Activated CD8-positive, alpha-beta T cell treated with anti-CD3 and anti-CD28 coated beads for 36 hours (primary cell): ENCODE measurements at regions not wholly inside any gene's neighbourhood (a gene's known extent, or its start where the extent isn't known, plus 50 kb on each side); places are given as distances from the start of the nearest gene placed in this dataset.

ENCODE experiments used
- ATAC-seq: fragments of 200-7000 bp; cut with Tn5 transposase; one replicate; pipeline ENCODE4 v1.10.0; 2021; ENCODE audit warnings: mild to moderate bottlenecking, moderate library complexity
- CTCF ChIA-PET: fragments of 350-600 bp; sonication (Branson Sonifier 250); formaldehyde crosslinking; loops from one replicate; lab custom pipeline; 2021; ENCODE audit warnings: antibody characterized with exemption; lab: Charles Lee
- POLR2A ChIA-PET: fragments of 350-600 bp; sonication (Branson Sonifier 250); formaldehyde crosslinking; loops from one replicate; lab custom pipeline; 2021; ENCODE audit warnings: antibody characterized with exemption; lab: Charles Lee
- DNase-seq: peaks from one replicate; pipeline ENCODE4 v3.0.0-alpha.2; 2020
- H3K27ac Mint-ChIP-seq: one replicate; pipeline ENCODE4 v1.8.0; 2021; ENCODE audit warnings: mild to moderate bottlenecking, mixed read lengths
- H3K27me3 Mint-ChIP-seq: one replicate; pipeline ENCODE4 v1.8.0; 2021; ENCODE audit warnings: mixed read lengths
- H3K36me3 Mint-ChIP-seq: one replicate; pipeline ENCODE4 v1.8.0; 2021; ENCODE audit warnings: low read depth, mixed read lengths
- H3K4me1 Mint-ChIP-seq: one replicate; pipeline ENCODE4 v1.8.0; 2021; ENCODE audit warnings: low read depth, mixed read lengths
- H3K4me3 Mint-ChIP-seq: one replicate; pipeline ENCODE4 v1.8.0; 2021; ENCODE audit warnings: mild to moderate bottlenecking, moderate library complexity, mixed read lengths
- H3K9me3 Mint-ChIP-seq: one replicate; pipeline ENCODE4 v1.8.0; 2021; ENCODE audit warnings: mixed read lengths
- CTCF ChIP-seq: fragments of 200-600 bp; IDR thresholded peaks from one replicate; pipeline ENCODE4 v1.8.0; 2022; ENCODE audit warnings: antibody characterized with exemption, mild to moderate bottlenecking
- intact Hi-C: fragments of 100-400 bp; cut with micrococcal nuclease; formaldehyde crosslinking; loops from one replicate; pipeline ENCODE4 v1.10.0; 2022

- Mint-ChIP-seq H3K4me1 (no peaks in the 10 kb centered on the region), H3K9me3 (no peaks in the 10 kb centered on the region), H3K27ac (no peak overlapping the region), H3K4me3 (no peak overlapping the region), H3K36me3 (no peaks in the 10 kb centered on the region), H3K27me3 (no peaks in the 10 kb centered on the region)
- ChIA-PET POLR2A (no interaction called here), CTCF (interaction anchor here (2.1 kb wide), 1 partner anchor 9 kb away, joined by 9 read pairs; no protein-coding TSS in a partner anchor)
- intact Hi-C loops, result no loop called here
- no peak for TF ChIP-seq CTCF
- no peak for DNase-seq
- ATAC-seq, result no peak
Measured at GRCh38 chr11:116233561-116233960, 539.2 kb downstream of the BUD13 start.

- DNase-seq (no peak), ATAC-seq (no peak)
- Mint-ChIP-seq H3K36me3 (no peaks in the 10 kb centered on the region), H3K9me3 (no peaks in the 10 kb centered on the region), H3K27ac (no peak overlapping the region), H3K27me3 (peaks cover 2% of the 10 kb centered on the region), H3K4me3 (no peak overlapping the region), H3K4me1 (no peaks in the 10 kb centered on the region)
- CTCF ChIA-PET, result interaction anchor here (2.1 kb wide), 1 partner anchor 8 kb away, joined by 9 read pairs; no protein-coding TSS in a partner anchor
- TF ChIP-seq CTCF, result no peak
- intact Hi-C loops, result no loop called here
- POLR2A ChIA-PET, result no interaction called here
Measured at GRCh38 chr11:116232364-116232828, 540.4 kb downstream of the BUD13 start.

GRCh38 chr11:116231543-116231942, 541.2 kb downstream of the BUD13 start:
- no peak for TF ChIP-seq CTCF
- Mint-ChIP-seq H3K36me3 (no peaks in the 10 kb centered on the region), H3K27ac (no peak overlapping the region), H3K9me3 (no peaks in the 10 kb centered on the region), H3K4me1 (no peaks in the 10 kb centered on the region), H3K4me3 (no peak overlapping the region), H3K27me3 (peaks cover 2% of the 10 kb centered on the region)
- ChIA-PET CTCF (no interaction called here), POLR2A (no interaction called here)
- intact Hi-C loops, result no loop called here
- no peak for DNase-seq
- no peak for ATAC-seq

GRCh38 chr11:116230438-116230837, 542.3 kb downstream of the BUD13 start:
- CTCF ChIA-PET, result no interaction called here
- no peak for TF ChIP-seq CTCF
- DNase-seq, result no peak
- Mint-ChIP-seq H3K4me1 (no peaks in the 10 kb centered on the region), H3K9me3 (no peaks in the 10 kb centered on the region), H3K27ac (no peak overlapping the region), H3K36me3 (no peaks in the 10 kb centered on the region), H3K4me3 (no peak overlapping the region), H3K27me3 (peaks cover 2% of the 10 kb centered on the region)
- POLR2A ChIA-PET, result no interaction called here
- intact Hi-C loops, result no loop called here
- no peak for ATAC-seq

GRCh38 chr11:116229236-116229970, 543.4 kb downstream of the BUD13 start:
- H3K4me1 Mint-ChIP-seq, result no peaks in the 10 kb centered on the region
- intact Hi-C loops, result no loop called here
- H3K27ac Mint-ChIP-seq, result no peak overlapping the region
- ChIA-PET CTCF (no interaction called here), POLR2A (no interaction called here)
- DNase-seq (no peak), ATAC-seq (no peak)
- H3K36me3 Mint-ChIP-seq, result no peaks in the 10 kb centered on the region
- TF ChIP-seq CTCF, result no peak
- peaks cover 2% of the 10 kb centered on the region for H3K27me3 Mint-ChIP-seq
- no peak overlapping the region for H3K4me3 Mint-ChIP-seq
- H3K9me3 Mint-ChIP-seq, result no peaks in the 10 kb centered on the region
